Hematopoietic multipotent progenitor cell treated with erythropoietin and hydrocortisone succinate and interleukin-3 and kit ligand, for 4 days (in vitro differentiated cells): ENCODE measurements at regions not wholly inside any gene's neighbourhood (a gene's known extent, or its start where the extent isn't known, plus 50 kb on each side); places are given as distances from the start of the nearest gene placed in this dataset.
"Not testable (repeated sequence)": the region's sequence is repeated elsewhere in the genome, so short reads cannot be mapped to it uniquely, and the experiment has no call there.

ENCODE experiments used
- DNase-seq: peaks from one replicate; pipeline ENCODE4 v3.0.0-alpha.2; 2015

DNA sequence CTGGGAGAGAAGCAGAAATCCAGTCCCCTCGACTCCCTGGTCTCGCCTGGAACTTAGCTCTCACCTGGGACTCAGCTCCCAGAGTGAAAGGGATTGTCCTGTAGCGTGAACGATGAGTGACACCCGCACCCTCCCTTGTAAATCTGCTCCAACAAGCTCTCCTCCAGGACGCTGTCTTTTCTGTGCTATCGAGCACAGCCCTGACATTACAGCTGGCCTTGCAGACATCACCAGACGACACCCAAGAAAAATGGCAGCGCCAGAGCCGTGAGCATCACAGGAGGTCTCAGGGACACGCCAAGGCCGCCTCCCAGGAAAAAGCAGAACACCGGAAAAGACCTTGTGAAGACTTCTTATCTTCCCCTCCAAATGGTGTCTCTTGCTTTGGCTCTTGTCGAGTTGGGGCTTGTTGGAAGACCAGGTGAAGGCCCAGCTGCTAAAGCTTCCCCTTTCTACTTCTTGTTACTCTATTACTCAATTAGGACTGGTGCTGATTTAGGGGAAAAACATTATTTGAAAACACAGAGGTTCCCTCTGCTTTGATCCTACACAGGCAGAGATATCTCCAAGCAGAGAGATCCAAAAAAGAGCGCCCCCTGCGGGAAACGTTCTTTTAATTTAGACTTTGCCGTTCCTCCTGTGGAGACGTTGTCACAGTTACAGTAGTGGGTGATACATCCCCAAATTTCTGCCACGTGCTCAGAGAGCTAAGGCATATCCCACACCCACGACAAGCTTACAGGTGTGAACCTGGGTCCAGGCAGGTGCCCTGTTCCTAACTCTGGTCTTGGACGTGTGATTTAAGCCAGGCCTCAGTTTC lies 127.2 kb downstream of the ATP6V0E2 start:
- DNase-seq = peak; percentile 20

DNA sequence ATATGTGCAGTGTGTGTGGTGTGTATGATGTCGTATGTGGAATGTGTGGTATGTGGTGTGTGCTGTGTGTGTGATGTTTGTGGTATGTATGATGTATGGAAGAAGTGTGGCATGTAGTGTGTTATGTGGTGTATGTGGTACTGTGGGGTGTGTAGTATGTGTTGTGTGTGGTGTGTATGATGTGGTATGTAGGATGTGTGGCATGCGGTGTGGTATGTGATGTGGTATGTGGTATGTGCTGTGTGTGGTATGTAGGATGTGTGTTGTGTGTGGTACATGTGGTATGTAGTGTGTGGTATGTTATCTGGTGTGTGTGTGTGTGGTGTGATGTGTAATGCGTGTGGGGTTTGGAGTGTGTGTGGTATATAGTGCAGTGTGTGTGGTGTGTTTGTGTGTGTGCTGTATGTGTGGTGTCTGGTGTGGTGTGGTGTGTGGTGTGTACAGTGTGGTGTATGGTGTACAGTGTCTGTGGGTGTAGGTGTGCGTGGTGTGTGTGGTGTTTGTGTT lies 129.6 kb downstream of the ATP6V0E2 start:
- no peak for DNase-seq

DNA sequence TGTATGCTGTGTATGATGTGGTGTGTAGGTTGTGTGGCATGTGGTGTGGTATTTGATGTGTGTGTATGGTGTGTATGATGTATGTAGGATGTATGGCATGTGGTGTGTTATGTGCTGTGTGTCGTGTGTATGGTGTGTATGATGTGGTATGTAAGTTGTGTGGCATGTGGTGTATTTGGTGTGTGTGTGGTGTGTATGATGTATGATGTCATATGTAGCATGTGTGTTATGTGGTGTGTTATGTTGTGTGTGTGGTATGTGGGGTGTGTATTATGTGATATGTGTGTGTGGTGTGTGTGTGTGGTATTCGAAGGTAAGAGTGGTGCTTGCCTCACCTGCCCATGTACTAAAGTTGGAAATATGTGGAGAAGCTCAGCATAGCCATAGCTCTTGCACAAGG lies 130.2 kb downstream of the ATP6V0E2 start:
- not testable (repeated sequence) for DNase-seq

DNA sequence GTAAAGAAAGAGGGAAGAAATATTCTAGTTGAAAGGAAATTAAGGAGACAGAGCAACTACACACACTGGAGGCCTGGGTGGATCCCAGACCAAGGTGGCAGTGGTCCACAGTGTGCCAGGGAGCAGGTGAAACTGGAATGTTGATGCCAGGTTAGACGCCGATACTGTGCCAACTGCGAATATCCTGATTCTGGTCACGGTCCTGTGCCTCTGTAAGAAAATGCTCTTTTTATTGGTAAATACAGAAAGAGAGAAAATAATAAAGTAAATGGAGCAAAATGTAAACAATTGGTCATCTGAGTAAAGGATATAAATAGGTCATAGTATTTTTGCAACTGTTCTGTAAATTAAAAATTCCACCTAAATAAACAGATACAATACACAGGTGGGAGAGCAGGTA lies 131.1 kb downstream of the ATP6V0E2 start:
- DNase-seq = not testable (repeated sequence)

DNA sequence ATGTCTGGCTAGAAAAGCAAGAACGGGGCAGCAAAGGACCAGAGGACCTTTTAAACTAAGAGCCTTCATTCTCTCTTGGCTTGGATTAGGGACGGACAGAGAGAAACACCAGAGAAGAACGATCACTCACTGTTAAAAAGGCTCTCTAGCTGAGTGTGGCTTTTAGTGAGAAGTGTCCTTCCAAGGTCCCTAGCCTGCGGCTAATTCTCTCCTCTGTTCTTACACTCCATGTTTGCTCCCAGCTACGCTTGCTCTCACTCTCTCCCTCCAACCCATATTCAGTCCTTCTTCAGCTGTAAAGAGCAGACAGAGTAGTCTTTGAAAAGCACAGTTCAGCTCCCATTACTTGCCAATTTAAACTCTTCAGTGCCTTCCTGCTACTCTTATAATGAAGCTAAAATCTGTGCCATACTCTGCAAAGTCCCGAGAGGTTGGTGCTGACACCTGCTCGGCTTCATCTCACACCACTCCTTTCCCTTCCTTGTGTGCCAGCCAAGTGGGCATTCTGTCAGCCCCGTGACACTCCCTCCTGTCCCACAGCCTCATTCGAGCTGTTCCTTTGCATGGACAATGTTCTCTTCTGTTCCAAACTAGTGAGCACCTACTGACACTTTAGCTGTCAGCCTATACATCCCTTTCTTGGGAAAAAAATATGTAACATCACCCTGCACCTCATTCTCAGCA lies 136.0 kb downstream of the ATP6V0E2 start:
- not testable (repeated sequence) for DNase-seq

DNA sequence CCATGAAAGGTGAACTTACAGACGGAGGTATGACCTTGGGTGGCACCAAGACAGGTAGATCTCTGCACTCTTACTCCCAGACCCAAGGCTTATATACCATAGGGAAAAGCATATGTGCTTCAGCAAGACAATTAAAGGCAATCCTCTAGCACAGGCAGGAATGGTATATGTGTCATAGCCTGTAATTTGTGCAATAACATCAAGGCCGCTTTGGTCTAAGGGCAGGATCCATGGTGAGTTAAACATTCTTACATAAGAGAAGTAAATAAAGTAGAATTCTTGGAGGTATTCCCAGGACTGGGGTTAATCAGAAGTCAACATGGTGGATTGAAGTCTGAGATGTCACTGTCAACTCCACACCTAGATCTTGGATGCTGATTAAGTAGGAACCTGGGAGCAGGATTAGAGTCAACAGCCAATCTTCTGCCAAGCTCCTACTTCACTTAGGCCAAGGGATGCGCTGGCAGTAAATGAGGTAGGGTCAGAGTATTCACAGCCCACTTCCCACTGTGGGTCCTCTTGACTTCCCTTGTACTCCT lies 143.0 kb downstream of the ATP6V0E2 start:
- DNase-seq = not testable (repeated sequence)

DNA sequence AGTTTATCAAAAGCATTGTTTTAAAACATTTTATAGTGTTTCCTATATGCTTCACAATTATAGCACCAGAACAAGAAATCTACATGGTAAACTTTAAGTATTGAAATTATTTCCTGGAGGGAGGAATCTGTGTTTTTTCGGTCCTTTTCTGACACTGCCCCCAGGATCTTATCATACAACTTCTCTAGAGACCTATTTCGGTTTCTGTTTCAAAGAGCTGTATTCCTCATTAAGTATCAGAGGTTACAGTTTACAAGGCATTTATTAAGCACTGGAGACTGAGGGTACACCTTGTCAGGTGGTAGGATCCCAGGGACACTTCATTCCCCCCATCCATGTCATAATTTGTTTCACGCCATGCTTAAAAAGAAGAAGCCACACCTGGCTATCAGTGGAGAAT lies 146.4 kb downstream of the ATP6V0E2 start:
- not testable (repeated sequence) for DNase-seq

DNA sequence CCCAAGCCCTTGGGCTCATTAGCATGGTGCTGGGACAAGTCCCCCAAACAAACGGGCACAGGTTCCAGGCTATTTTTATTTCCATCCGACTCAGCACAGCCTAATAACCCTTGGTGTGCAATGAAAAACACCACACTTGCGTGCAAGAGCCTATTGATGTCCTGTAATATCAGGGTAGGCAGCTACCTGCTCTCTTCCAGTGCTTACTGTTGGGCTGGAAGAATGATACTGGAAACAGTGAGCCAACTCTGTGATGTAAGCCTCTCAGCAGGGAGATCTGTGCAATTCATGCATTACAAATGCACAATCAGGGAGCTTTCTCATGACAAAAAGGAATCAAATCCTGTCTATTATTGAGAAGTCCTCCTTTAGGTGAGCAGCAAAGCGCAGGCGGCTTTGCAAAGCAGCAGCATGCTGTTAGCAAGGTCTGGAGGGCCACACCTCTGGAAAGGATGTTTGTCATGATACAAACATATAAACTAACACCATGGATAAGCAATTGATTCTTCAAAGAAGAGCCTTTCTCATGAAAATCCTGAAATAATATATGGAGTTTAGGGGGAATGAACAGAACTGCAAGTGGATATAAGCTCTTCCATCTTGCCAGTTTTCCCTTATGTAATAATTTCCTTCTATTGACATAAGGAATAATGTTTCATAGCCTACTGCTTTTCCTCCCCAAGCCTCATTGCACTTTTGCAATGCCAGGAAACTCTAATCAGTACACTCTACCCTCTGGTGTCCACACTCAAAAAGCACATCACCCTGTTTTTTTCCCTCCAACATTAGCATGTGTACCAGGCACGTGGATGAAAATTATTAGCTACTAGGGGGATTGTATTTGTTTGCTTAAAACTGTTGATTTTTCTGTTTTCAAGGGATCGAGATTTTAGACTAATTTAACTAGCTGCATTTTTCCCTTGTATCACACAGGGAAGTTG lies 151.1 kb downstream of the ATP6V0E2 start:
- DNase-seq = not testable (repeated sequence)

DNA sequence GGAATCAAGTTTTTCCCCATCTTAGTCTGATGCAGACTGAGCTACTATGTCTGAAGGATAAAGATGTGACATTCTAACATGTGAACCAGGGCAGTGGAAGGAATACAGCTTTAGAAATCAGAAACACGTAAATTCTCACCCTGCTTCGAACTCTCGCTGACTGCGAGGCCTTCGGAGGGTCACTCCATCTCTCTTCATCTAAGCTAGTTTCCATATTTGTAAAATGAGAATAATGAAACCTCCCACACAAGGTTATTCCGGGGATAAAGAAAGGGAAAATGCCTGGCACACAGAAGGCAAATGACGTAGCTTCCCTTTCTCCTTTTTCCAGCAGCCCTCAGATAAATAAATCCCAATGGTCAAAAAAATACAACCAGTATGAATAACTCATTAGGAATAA lies 152.0 kb downstream of the ATP6V0E2 start:
- DNase-seq = not testable (repeated sequence)

DNA sequence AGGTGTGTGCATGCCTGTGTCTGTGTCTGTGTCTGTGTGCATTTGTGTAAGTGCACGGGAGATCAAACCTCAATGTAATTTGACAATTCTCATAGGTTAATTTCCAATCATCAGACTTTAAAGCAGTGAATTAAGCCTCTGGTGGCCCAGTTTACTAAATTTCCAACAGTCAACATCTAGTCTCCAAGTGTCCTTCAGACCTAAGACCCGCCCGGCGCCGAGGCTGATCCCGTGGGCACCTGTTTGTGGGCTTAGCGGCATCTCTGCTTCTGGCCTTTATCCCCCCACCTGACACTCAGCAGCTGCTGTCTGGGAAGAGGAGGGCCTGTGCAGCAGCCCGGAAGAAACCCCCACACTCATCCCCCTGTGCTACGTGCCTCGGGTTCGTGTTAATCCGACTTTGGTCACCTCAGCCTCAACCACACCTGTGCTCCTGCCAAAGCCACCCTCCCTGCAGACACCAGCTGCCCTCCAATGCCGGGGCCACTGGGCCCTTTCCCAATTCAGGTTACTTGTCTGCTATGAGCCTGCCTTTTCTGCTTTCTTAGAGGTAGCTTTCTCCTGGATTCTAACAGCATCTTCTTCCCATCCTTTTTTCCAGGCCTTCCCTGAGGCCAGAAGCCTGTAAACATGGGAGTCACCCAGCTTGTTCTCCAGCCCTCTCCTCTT lies 154.7 kb downstream of the ATP6V0E2 start:
- DNase-seq = not testable (repeated sequence)

DNA sequence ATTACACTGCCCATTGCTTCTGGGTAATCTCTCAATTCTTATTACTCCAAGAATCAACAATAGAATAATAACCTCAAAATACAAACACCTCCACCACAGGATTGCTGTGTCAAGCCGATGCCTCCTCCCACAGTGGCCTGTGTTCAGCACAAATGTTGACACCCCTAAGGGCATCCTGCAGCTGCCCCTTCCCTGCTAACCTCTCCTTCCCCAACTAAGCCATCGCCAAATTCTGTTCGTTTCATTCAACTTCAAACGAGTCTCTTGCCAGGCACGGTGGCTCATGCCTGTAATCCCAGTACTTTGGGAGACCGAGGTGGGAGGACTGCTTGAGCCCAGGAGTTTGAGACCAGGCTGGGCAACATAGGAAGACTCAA lies 155.2 kb downstream of the ATP6V0E2 start:
- not testable (repeated sequence) for DNase-seq

DNA sequence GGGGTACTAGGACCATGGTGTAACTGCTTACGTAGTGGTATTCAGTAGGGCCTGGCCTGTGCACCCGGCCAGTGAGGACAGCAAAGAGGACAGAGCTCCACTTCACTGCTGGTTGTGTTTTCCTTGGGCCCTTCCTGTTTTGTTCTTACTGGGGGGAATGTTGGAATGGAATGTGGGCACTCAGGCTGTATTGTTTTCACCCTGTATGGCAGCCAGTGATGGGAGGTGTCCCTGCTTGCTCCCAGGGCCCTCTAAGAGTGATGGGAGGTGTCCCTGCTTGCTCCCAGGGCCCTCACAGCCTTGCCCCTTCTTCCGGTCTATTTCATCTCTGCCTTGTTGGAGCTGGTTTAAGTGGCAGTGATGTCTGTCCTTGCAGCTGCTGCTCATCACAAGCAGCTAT lies 158.0 kb downstream of the ATP6V0E2 start:
- DNase-seq = not testable (repeated sequence)

DNA sequence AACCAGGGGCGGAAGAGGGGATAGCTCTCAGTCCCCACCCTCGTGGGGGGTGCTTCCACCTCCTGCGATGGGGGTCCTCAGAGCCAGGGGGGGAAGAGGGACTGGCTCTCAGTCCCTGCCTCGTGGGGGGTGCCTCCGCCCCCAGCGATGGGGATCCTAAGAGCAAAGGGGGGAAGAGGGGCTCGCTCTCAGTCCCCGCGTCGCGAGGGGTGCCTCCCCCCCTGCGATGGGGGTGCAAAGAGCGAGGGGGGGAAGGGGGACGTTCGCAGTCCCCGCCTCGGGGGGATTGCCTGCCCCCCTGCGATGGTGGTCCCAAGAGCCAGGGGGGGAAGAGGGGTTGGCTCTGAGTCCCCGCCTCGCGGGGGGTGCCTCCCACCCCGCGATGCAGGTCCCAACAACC lies 159.9 kb downstream of the ATP6V0E2 start:
- DNase-seq = not testable (repeated sequence)

DNA sequence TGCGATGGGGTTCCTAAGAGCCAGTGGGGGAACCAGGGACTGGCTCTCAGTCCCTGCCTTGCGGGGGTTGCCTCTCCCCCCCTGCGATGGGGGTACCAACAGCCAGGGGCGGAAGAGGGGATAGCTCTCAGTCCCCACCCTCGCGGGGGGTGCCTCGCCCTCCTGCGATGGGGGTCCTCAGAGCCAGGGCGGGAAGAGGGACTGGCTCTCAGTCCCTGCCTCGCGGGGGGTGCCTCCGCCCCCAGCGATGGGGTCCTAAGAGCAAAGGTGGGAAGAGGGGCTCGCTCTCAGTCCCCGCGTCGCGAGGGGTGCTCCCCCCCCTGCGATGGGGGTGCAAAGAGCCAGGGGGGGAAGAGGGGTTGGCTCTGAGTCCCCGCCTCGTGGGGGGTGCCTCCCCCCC lies 162.0 kb downstream of the ATP6V0E2 start:
- DNase-seq = not testable (repeated sequence)

DNA sequence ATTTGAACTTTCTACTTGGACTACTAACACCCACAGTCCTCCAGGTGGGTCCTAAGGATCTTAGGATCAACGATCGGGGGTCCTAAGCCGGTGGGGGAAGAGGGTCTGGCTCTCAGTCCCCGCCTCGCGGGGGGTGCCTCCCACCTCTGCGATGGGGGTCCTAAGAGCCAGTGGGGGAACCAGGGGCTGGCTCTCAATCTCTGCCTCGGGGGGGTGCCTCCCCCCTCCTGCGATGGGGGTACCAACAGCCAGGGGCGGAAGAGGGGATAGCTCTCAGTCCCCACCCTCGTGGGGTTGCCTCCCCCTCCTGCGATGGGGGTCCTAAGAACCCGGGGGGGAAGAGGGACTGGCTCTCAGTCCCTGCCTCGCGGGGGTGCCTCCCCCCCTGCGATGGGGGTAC lies 165.3 kb downstream of the ATP6V0E2 start:
- not testable (repeated sequence) for DNase-seq

DNA sequence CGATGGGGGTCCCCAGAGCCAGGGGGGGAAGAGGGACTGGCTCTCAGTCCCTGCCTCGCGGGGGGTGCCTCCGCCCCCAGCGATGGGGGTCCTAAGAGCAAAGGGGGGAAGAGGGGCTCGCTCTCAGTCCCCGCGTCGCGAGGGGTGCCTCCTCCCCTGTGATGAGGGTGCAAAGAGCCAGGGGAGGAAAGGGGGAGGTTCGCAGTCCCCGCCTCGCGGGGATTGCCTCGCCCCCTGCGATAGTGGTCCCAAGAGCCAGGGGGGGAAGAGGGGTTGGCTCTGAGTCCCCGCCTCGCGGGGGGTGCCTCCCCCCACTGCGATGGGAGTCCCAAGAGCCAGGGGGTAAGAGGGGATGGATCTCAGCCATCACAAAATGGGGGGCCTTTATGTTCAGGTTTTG lies 168.5 kb downstream of the ATP6V0E2 start:
- not testable (repeated sequence) for DNase-seq

DNA sequence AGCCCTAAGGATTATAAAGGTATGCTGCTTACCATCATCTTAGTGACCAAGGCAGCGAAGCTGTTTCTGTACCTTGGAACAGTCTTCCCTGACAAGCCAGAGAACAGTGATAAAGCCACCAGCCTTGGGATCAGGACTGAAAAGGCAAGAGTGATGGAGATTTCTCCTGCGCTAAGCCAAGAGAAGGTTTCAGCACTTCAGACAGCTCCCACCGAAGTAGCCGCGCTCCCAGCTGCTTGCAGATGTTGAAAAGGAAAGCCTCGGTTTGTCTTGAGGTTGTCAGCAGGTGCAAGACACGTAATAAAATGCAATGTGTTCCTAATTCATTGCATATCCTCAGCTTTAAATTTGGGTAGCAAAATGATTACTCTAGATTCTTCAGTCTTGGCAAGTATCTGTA lies 171.0 kb downstream of the ATP6V0E2 start:
- peak; percentile 70 for DNase-seq

DNA sequence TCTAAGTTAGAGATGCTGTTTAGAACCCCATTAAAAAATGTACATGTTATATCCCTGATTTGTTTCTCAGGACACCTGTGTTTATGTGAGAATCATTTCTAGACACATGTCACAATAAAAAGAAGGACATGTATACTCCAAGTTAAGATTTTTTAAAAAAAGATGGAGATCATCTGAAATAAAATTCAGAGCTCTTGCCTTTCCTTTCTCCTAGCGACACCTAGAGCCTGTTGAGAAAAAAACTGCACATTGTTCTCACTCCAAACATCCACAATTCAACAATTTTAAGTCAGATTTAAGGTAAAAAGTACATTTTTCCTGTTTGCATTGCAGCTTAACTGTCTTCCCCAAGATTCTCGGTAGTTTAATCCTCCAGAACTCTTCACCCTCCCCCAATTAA lies 171.8 kb downstream of the ATP6V0E2 start:
- DNase-seq = peak; percentile 14

DNA sequence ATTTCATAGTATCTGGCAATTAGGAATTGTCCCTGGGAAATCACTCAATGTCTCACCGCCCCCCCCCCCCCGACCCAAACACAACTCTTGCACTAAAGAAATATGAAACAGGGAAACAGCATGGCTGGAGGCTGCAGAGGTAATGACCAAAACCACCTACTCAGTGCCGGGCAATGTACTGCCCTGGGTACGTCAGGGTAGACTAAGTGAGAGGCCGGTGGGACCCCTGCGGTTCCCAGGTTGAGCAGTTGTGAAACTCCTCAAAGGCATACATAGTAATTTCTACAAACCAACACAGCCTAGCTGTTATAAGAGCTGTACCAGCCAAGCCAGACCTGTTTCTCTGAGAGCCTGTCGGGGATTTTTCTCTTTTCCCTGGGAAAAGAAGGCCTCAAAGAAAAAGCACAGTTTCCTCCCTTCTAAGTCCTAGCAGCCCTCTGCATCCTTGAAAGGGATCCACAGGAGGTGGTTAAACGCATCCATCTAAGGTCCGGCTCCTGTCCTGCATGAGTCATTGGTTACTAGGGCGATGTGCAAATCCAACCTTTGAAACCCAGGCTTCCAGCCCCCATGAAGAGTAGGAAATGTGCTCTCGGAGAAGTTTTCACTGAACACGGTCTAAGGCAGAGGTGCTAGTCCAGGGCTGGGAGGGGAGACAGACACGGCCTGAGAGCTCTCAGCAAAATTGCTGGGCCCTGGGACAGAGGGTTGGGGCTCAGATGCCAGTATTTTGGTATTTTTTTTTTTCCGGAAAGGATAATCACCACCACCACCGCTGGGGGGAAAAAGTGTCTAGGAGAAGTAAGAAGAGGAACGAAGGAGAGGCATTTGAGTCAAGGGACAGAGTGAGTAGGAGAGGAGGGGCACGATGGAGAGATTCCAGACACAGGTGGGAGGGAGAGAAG lies 172.8 kb downstream of the ATP6V0E2 start:
- DNase-seq = peak; percentile 22

DNA sequence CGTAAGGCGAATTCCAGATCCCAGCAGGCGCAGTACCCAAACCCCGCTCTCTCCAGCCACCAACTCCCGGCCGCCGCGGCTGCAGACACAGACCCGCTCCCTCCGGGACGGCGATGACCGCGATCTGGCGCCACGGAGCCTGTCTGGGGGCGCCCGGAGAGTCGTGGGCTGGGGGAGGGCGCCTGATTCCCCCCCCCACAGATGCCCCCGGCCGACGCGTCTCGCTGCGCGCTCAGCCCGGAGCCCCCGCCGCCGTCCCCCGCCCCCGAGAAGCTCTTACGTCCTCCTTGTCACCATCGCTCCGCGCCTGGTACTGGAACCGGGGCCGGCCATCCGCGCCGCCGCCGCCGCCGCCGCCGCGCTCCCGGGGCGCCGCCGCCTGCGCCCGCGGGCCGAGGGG lies 173.6 kb downstream of the ATP6V0E2 start:
- DNase-seq = peak; percentile 7

DNA sequence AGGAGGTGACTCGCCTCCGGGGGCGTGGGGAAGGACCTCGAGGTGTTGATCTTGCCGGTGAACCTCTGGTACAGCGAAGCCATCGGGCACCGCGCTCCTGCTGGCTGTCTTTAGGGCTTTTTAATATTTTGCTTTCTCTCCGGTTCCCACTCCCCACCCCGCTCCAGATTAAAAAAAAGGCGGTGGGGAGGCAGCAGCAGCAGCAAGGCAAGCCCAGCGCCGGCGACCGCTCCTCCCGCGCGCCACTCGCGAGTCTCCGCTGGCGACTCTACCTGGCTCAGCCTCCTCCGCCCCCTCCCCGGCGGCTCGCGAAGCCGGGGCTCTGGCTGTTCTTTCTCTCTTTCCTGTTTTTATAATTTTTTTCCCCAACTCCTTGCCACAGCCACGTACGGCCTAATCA lies 174.0 kb downstream of the ATP6V0E2 start:
- DNase-seq = peak; percentile 7
